ENCODE measurements at regions not wholly inside any gene's neighbourhood (a gene's known extent, or its start where the extent isn't known, plus 50 kb on each side); places are given as distances from the start of the nearest gene placed in this dataset.
"Not testable (repeated sequence)": the region's sequence is repeated elsewhere in the genome, so short reads cannot be mapped to it uniquely, and the experiment has no call there.

GRCh38 chr5:97553604-97554452, 370.8 kb upstream of the RIOK2 start:
- in situ Hi-C loops (cut with HindIII; ENCODE audit: low pct_ligation_motif_present, low pct_unique_long_range_greater_than_20kb, low sequenced_read_pairs), result no loop called here
- no peak for DNase-seq

- in situ Hi-C loops (cut with HindIII; ENCODE audit: low pct_ligation_motif_present, low pct_unique_long_range_greater_than_20kb, low sequenced_read_pairs), result no loop called here
- DNase-seq, result no peak
Measured at GRCh38 chr5:97554977-97555643, 372.1 kb upstream of the RIOK2 start.

GRCh38 chr5:97555644-97555981, 372.6 kb upstream of the RIOK2 start:
- in situ Hi-C loops (cut with HindIII; ENCODE audit: low pct_ligation_motif_present, low pct_unique_long_range_greater_than_20kb, low sequenced_read_pairs), result no loop called here
- no peak for DNase-seq

GRCh38 chr5:97559827-97560598, 377.0 kb upstream of the RIOK2 start:
- no peak for DNase-seq
- in situ Hi-C loops (cut with HindIII; ENCODE audit: low pct_ligation_motif_present, low pct_unique_long_range_greater_than_20kb, low sequenced_read_pairs), result no loop called here

GRCh38 chr5:97560599-97560993, 377.5 kb upstream of the RIOK2 start:
- no peak for DNase-seq
- in situ Hi-C loops (cut with HindIII; ENCODE audit: low pct_ligation_motif_present, low pct_unique_long_range_greater_than_20kb, low sequenced_read_pairs), result no loop called here

GRCh38 chr5:97563050-97563657, 380.1 kb upstream of the RIOK2 start:
- no peak for DNase-seq
- in situ Hi-C loops (cut with HindIII; ENCODE audit: low pct_ligation_motif_present, low pct_unique_long_range_greater_than_20kb, low sequenced_read_pairs), result no loop called here

GRCh38 chr5:97568382-97568781, 385.3 kb upstream of the RIOK2 start:
- in situ Hi-C loops (cut with HindIII; ENCODE audit: low pct_ligation_motif_present, low pct_unique_long_range_greater_than_20kb, low sequenced_read_pairs), result no loop called here
- no peak for DNase-seq

- no peak for DNase-seq
- in situ Hi-C loops (cut with HindIII; ENCODE audit: low pct_ligation_motif_present, low pct_unique_long_range_greater_than_20kb, low sequenced_read_pairs), result no loop called here
Measured at GRCh38 chr5:97570242-97570641, 387.2 kb upstream of the RIOK2 start.

- in situ Hi-C loops (cut with HindIII; ENCODE audit: low pct_ligation_motif_present, low pct_unique_long_range_greater_than_20kb, low sequenced_read_pairs), result no loop called here
Measured at GRCh38 chr5:97575322-97575721, 392.3 kb upstream of the RIOK2 start.

GRCh38 chr5:97576956-97577355, 393.9 kb upstream of the RIOK2 start:
- in situ Hi-C loops (cut with HindIII; ENCODE audit: low pct_ligation_motif_present, low pct_unique_long_range_greater_than_20kb, low sequenced_read_pairs), result no loop called here
- no peak for DNase-seq

More at GRCh38 chr5:97575322-97575721, 392.3 kb upstream of the RIOK2 start:
- DNase-seq, result no peak

GRCh38 chr5:97579977-97580376, 396.9 kb upstream of the RIOK2 start:
- in situ Hi-C loops (cut with HindIII; ENCODE audit: low pct_ligation_motif_present, low pct_unique_long_range_greater_than_20kb, low sequenced_read_pairs), result not testable (repeated sequence)

GRCh38 chr5:97580746-97581145, 397.7 kb upstream of the RIOK2 start:
- DNase-seq, result no peak
- in situ Hi-C loops (cut with HindIII; ENCODE audit: low pct_ligation_motif_present, low pct_unique_long_range_greater_than_20kb, low sequenced_read_pairs), result no loop called here

More at GRCh38 chr5:97579977-97580376, 396.9 kb upstream of the RIOK2 start:
- DNase-seq, result not testable (repeated sequence)

- in situ Hi-C loops (cut with HindIII; ENCODE audit: low pct_ligation_motif_present, low pct_unique_long_range_greater_than_20kb, low sequenced_read_pairs), result no loop called here
- no peak for DNase-seq
Measured at GRCh38 chr5:97591781-97592180, 408.7 kb upstream of the RIOK2 start.

- in situ Hi-C loops (cut with HindIII; ENCODE audit: low pct_ligation_motif_present, low pct_unique_long_range_greater_than_20kb, low sequenced_read_pairs), result no loop called here
- DNase-seq, result no peak
Measured at GRCh38 chr5:97600486-97600885, 417.4 kb upstream of the RIOK2 start.

- in situ Hi-C loops (cut with HindIII; ENCODE audit: low pct_ligation_motif_present, low pct_unique_long_range_greater_than_20kb, low sequenced_read_pairs), result no loop called here
- DNase-seq, result no peak
Measured at GRCh38 chr5:97601651-97602050, 418.6 kb upstream of the RIOK2 start.

- in situ Hi-C loops (cut with HindIII; ENCODE audit: low pct_ligation_motif_present, low pct_unique_long_range_greater_than_20kb, low sequenced_read_pairs), result no loop called here
- DNase-seq, result no peak
Measured at GRCh38 chr5:97606531-97606930, 423.5 kb upstream of the RIOK2 start.

GRCh38 chr5:97608501-97608900, 425.5 kb upstream of the RIOK2 start:
- DNase-seq, result no peak
- in situ Hi-C loops (cut with HindIII; ENCODE audit: low pct_ligation_motif_present, low pct_unique_long_range_greater_than_20kb, low sequenced_read_pairs), result no loop called here

- DNase-seq, result no peak
- in situ Hi-C loops (cut with HindIII; ENCODE audit: low pct_ligation_motif_present, low pct_unique_long_range_greater_than_20kb, low sequenced_read_pairs), result no loop called here
Measured at GRCh38 chr5:97618721-97619120, 435.7 kb upstream of the RIOK2 start.

- no peak for DNase-seq
- in situ Hi-C loops (cut with HindIII; ENCODE audit: low pct_ligation_motif_present, low pct_unique_long_range_greater_than_20kb, low sequenced_read_pairs), result no loop called here
Measured at GRCh38 chr5:97623441-97623840, 440.4 kb upstream of the RIOK2 start.
